ENCODE measurements at regions not wholly inside any gene's neighbourhood (a gene's known extent, or its start where the extent isn't known, plus 50 kb on each side); places are given as distances from the start of the nearest gene placed in this dataset.

DNA sequence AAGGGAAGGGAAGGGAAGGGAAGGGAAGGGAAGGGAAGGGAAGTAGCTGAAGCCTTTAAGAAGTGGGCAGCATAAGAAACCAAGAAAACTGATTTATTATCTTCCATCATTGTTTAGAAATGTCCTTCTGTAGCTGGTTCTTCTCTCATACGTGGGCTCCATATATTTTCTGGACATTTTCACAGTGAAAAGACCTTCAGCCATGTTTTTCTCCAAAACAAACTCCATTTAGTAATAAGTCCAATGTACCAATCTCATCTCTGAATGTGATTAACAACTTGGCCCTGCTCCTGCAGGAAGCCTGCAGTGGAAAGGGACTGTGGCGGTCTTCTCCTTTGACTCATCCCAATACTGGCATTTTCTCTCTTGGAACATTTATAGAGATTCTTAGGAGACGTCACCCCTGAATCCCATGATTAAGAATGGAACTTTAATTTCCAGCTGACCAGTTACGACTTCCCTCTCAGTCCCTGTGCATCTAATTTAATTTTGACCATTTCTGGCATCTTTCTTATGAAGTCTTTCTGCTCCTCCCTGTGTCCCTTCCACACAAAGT lies 96.6 kb upstream of the GUCY1A1 start:
- TF ChIP-seq, protein P1, sequence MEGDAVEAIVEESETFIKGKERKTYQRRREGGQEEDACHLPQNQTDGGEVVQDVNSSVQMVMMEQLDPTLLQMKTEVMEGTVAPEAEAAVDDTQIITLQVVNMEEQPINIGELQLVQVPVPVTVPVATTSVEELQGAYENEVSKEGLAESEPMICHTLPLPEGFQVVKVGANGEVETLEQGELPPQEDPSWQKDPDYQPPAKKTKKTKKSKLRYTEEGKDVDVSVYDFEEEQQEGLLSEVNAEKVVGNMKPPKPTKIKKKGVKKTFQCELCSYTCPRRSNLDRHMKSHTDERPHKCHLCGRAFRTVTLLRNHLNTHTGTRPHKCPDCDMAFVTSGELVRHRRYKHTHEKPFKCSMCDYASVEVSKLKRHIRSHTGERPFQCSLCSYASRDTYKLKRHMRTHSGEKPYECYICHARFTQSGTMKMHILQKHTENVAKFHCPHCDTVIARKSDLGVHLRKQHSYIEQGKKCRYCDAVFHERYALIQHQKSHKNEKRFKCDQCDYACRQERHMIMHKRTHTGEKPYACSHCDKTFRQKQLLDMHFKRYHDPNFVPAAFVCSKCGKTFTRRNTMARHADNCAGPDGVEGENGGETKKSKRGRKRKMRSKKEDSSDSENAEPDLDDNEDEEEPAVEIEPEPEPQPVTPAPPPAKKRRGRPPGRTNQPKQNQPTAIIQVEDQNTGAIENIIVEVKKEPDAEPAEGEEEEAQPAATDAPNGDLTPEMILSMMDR (IDR thresholded peaks at IDR 0.05 in 8 of 11, conservative IDR thresholded peaks at IDR 0.05 in 3 of 11), result no peak
- no peak for TF ChIP-seq POLR2AphosphoS5 (IDR thresholded peaks at IDR 0.05)
- TF ChIP-seq POLR2A (IDR thresholded peaks at IDR 0.05), result no peak
- intact Hi-C loops (cut with DNase I; ENCODE audit: low total_unique reads), result no loop called here
- Histone ChIP-seq H3K4me1 (peaks cover 0 to 8% (median 0%) of the 10 kb centered on the region in 6 donors), H3K4me3 (no peak overlapping the region), H3K27me3 (replicated peaks in 1 of 7) (no peaks in the 10 kb centered on the region), H3K36me3 (no peaks in the 10 kb centered on the region), H3K9me3 (no peaks in the 10 kb centered on the region), H3K27ac (no peak overlapping the region)
- no peak for DNase-seq
- 80 to 91% (median 86%) methylated on average over 4 of the region's 4 CpGs for WGBS, 5 donors

DNA sequence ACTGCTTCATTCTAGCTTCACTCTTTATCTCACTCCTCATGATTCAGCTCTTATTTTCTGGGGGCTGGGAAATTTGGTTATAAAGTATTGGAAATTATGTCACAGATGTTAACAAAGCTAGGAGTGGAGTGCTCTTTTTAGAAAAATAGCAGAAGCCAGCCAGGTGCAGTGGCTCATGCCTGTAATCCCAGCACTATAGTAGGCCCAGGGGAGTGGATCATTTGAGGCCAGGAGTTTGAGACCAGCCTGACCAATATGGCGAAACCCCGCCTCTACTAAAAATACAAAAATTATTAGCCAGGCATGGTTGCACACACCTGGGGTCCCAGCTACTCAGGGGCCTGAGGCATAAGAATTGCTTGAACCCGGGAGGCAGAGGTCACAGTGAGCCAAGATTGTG lies 97.2 kb upstream of the GUCY1A1 start:
- 88 to 94% (median 89%) methylated on average over 3 of the region's 3 CpGs for WGBS, 5 donors
- intact Hi-C loops (cut with DNase I; ENCODE audit: low total_unique reads), result no loop called here
- Histone ChIP-seq H3K4me3 (no peak overlapping the region), H3K9me3 (no peaks in the 10 kb centered on the region), H3K27ac (no peak overlapping the region), H3K36me3 (no peaks in the 10 kb centered on the region), H3K4me1 (peaks cover 0 to 8% (median 0%) of the 10 kb centered on the region in 6 donors), H3K27me3 (replicated peaks in 1 of 7) (no peaks in the 10 kb centered on the region)
- DNase-seq, result no peak
- TF ChIP-seq POLR2A (IDR thresholded peaks at IDR 0.05) (no peak), POLR2AphosphoS5 (IDR thresholded peaks at IDR 0.05) (no peak)
- TF ChIP-seq, protein P1 (IDR thresholded peaks at IDR 0.05 in 8 of 11, conservative IDR thresholded peaks at IDR 0.05 in 3 of 11), result no peak

DNA sequence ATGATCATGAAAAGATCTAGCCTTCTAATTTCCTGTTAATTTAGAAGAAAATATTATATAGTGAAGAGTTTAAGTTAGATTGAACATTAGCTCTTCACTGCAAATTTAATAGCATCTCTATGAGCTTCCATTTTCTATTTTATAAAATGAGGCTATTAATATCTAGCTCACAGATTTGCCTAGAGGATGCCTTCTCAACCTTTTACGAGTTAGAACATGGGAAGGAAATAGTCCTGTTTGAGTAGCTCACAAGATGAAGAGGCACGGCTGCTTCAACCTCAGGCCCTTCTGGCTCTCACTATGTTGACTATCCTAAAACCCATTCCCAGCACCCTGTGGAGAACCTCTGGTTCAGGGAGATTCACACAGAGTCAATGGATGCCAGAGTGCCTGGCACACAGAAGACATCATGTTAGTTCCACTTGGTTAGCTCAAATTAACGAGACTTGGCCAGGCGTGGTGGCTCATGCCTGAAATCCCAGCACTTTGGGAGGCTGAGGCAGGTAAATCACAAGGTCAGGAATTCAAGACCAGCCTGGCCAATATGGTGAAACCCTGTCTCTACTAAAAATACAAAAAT lies 97.9 kb upstream of the GUCY1A1 start:
- Histone ChIP-seq H3K4me3 (no peak overlapping the region), H3K27ac (no peak overlapping the region), H3K4me1 (peaks cover 0 to 8% (median 0%) of the 10 kb centered on the region in 6 donors), H3K9me3 (no peaks in the 10 kb centered on the region), H3K36me3 (no peaks in the 10 kb centered on the region), H3K27me3 (replicated peaks in 1 of 7) (no peaks in the 10 kb centered on the region)
- WGBS, 5 donors, result 85 to 93% (median 91%) methylated on average over 4 of the region's 4 CpGs
- no peak for DNase-seq
- TF ChIP-seq, protein P1 (IDR thresholded peaks at IDR 0.05 in 8 of 11, conservative IDR thresholded peaks at IDR 0.05 in 3 of 11), result no peak
- TF ChIP-seq POLR2AphosphoS5 (IDR thresholded peaks at IDR 0.05) (no peak), POLR2A (IDR thresholded peaks at IDR 0.05) (no peak)
- intact Hi-C loops (cut with DNase I; ENCODE audit: low total_unique reads), result no loop called here

DNA sequence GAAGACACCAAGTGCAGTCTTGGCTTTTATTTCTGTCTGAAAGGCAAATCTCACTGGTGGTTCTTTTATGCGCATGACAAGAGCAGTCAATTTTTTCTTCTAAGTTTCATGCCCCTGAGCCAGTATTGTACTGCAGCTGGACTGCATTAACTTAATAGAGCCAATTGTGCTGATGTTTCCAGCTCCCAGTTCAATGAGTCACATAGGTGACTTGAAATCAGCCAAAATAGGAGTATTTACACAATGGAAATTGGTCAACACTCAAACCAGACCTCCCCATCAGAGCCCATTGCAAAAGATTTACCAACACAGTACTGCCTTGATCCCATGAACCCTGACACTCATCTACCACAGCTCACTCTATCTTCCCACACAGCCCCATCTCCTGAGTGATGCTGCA lies 100.3 kb upstream of the GUCY1A1 start:
- TF ChIP-seq POLR2A (IDR thresholded peaks at IDR 0.05) (no peak), POLR2AphosphoS5 (IDR thresholded peaks at IDR 0.05) (no peak)
- TF ChIP-seq, protein P1 (IDR thresholded peaks at IDR 0.05 in 8 of 11, conservative IDR thresholded peaks at IDR 0.05 in 3 of 11), result no peak
- DNase-seq, result no peak
- no peaks in the 10 kb centered on the region for H3K27me3 ChIP-seq (replicated peaks in 1 of 7)
- peaks cover 0 to 4% (median 0%) of the 10 kb centered on the region in 6 donors for H3K4me1 ChIP-seq
- intact Hi-C loops (cut with DNase I; ENCODE audit: low total_unique reads), result no loop called here
- 73 to 94% (median 89%) methylated on average over 1 of the region's 1 CpG for WGBS, 5 donors
- H3K27ac ChIP-seq, result no peak overlapping the region
- no peak overlapping the region for H3K4me3 ChIP-seq
- no peaks in the 10 kb centered on the region for H3K9me3 ChIP-seq
- H3K36me3 ChIP-seq, result no peaks in the 10 kb centered on the region

Measured in spleen (tissue), 11 donors.